Stimulated activated CD4-positive, alpha-beta T cell treated with anti-CD3 and anti-CD28 coated beads, Interleukin-4, amount 100 ng/mL, for 48 hours (primary cell): ENCODE measurements at regions not wholly inside any gene's neighbourhood (a gene's known extent, or its start where the extent isn't known, plus 50 kb on each side); places are given as distances from the start of the nearest gene placed in this dataset.

Source experiments
- DNase-seq, 2 donors: peaks; one replicate each; pipeline ENCODE4 v3.0.0-alpha.2; 2020; ENCODE audit warnings: low read depth in 2 of 2

- no peak for DNase-seq
These were observed 237.1 kb upstream of the ARGLU1 start for GRCh38 chr13:106804991-106805390.

GRCh38 chr13:106802917-106803316 is 235.0 kb upstream of the ARGLU1 start:
- DNase-seq, result no peak

GRCh38 chr13:106799781-106800335 is 231.9 kb upstream of the ARGLU1 start:
- no peak for DNase-seq

GRCh38 chr13:106797081-106797640 is 229.2 kb upstream of the ARGLU1 start:
- DNase-seq, result no peak

- DNase-seq, result no peak
These were observed 228.5 kb upstream of the ARGLU1 start for GRCh38 chr13:106796280-106797047.

- no peak for DNase-seq
These were observed 227.9 kb upstream of the ARGLU1 start for GRCh38 chr13:106795847-106796246.

GRCh38 chr13:106794117-106794516 is 226.2 kb upstream of the ARGLU1 start:
- DNase-seq, result no peak

GRCh38 chr13:106789911-106790310 is 222.0 kb upstream of the ARGLU1 start:
- DNase-seq, result no peak

GRCh38 chr13:106786006-106786563 is 218.1 kb upstream of the ARGLU1 start:
- DNase-seq, result no peak

GRCh38 chr13:106774621-106775020 is 206.7 kb upstream of the ARGLU1 start:
- no peak for DNase-seq

GRCh38 chr13:106772006-106772601 is 204.2 kb upstream of the ARGLU1 start:
- no peak for DNase-seq

- DNase-seq, result no peak
These were observed 201.1 kb upstream of the ARGLU1 start for GRCh38 chr13:106768991-106769390.

- no peak for DNase-seq
These were observed 194.8 kb upstream of the ARGLU1 start for GRCh38 chr13:106762708-106763107.

GRCh38 chr13:106756446-106756845 is 188.5 kb upstream of the ARGLU1 start:
- no peak for DNase-seq

GRCh38 chr13:106755542-106755941 is 187.6 kb upstream of the ARGLU1 start:
- DNase-seq, result no peak

GRCh38 chr13:106753251-106753650 is 185.3 kb upstream of the ARGLU1 start:
- DNase-seq, result no peak

- DNase-seq, result no peak
These were observed 184.7 kb upstream of the ARGLU1 start for GRCh38 chr13:106752584-106753170.

GRCh38 chr13:106748785-106749184 is 180.8 kb upstream of the ARGLU1 start:
- no peak for DNase-seq

GRCh38 chr13:106744516-106744915 is 176.6 kb upstream of the ARGLU1 start:
- DNase-seq, result no peak

- DNase-seq, result no peak
These were observed 170.3 kb upstream of the ARGLU1 start for GRCh38 chr13:106738186-106738678.

- no peak for DNase-seq
These were observed 169.0 kb upstream of the ARGLU1 start for GRCh38 chr13:106736941-106737340.

- no peak for DNase-seq
These were observed 166.3 kb upstream of the ARGLU1 start for GRCh38 chr13:106734198-106734597.
